GM23248 (cell line): ENCODE measurements at regions not wholly inside any gene's neighbourhood (a gene's known extent, or its start where the extent isn't known, plus 50 kb on each side); places are given as distances from the start of the nearest gene placed in this dataset.

Experiments used
- EZH2 ChIP-seq: fragments of 200-600 bp; sonication (generic); IDR thresholded peaks from 2 replicates; pipeline ENCODE4 v1.6.1; 2018; ENCODE audit warnings: antibody characterized with exemption, mild to moderate bottlenecking; ENCODE audit not compliant: insufficient read depth, poor library complexity, severe bottlenecking
- EZH2phosphoT487 ChIP-seq: fragments of 200-600 bp; sonication (generic); IDR thresholded peaks from 2 replicates; pipeline ENCODE4 v1.6.1; 2018; ENCODE audit warnings: antibody characterized with exemption, moderate library complexity, mild to moderate bottlenecking, low read depth; ENCODE audit not compliant: insufficient read depth

DNA sequence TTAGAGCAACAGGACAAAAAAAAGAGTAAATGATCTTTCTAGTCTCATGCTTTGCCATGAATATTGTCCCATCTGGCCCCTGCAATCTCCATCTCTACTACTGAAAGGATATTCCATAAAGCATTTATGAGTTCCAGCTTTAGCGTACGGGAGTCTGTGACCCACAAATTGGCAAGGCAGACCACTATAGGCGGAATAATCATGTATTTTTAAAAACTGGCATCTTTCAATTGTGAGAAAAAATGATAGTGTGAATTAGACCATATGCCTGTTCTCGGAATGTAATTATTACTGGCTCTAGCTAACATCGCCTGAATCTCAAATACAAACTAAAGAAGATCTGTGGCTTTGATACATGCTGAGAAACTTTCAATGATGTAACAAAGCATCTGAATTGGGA lies 738.1 kb upstream of the NXPH2 start:
- TF ChIP-seq EZH2 (no peak), EZH2phosphoT487 (no peak)
